HEK293T (cell line): ENCODE measurements at regions not wholly inside any gene's neighbourhood (a gene's known extent, or its start where the extent isn't known, plus 50 kb on each side); places are given as distances from the start of the nearest gene placed in this dataset.
"Not testable (repeated sequence)": the region's sequence is repeated elsewhere in the genome, so short reads cannot be mapped to it uniquely, and the experiment has no call there.

Source experiments
- CTCF ChIA-PET: fragments of 350-600 bp; formaldehyde crosslinking; extraction: SDS; loops from one replicate; lab custom pipeline; 2021; ENCODE audit warnings: antibody characterized with exemption, inconsistent platforms; lab: Yijun Ruan, JAX
- POLR2A ChIA-PET: fragments of 350-600 bp; formaldehyde crosslinking; extraction: SDS; loops from one replicate; lab custom pipeline; 2020; ENCODE audit warnings: antibody characterized with exemption, inconsistent platforms; lab: Yijun Ruan, JAX
- DNase-seq: peaks from one replicate; pipeline ENCODE4 v3.0.0; 2012; ENCODE audit warnings: mixed read lengths; ENCODE audit errors: extremely low spot score
- ARNT ChIP-seq: fragments of 450-650 bp; IDR thresholded peaks from 2 replicates; pipeline ENCODE4 v1.6.1; 2017; ENCODE audit warnings: mild to moderate bottlenecking
- BHLHE40 ChIP-seq: fragments of 450-650 bp; IDR thresholded peaks from 2 replicates; pipeline ENCODE4 v1.6.1; 2016; ENCODE audit warnings: mild to moderate bottlenecking, moderate library complexity, borderline replicate concordance
- CTBP1 ChIP-seq: fragments of 450-650 bp; IDR thresholded peaks from 2 replicates; pipeline ENCODE4 v1.6.1; 2016; ENCODE audit warnings: borderline replicate concordance
- ELF4 ChIP-seq: fragments of 450-650 bp; IDR thresholded peaks from 2 replicates; pipeline ENCODE4 v1.6.1; 2017; ENCODE audit warnings: antibody characterized with exemption
- FOXA1 ChIP-seq: fragments of 450-650 bp; IDR thresholded peaks from 2 replicates; pipeline ENCODE4 v1.6.1; 2016; ENCODE audit warnings: mild to moderate bottlenecking
- FOXK2 ChIP-seq: fragments of 450-650 bp; IDR thresholded peaks from 2 replicates; pipeline ENCODE4 v1.6.1; 2016; ENCODE audit warnings: mild to moderate bottlenecking
- FOXM1 ChIP-seq: fragments of 450-650 bp; IDR thresholded peaks from 2 replicates; pipeline ENCODE4 v1.6.1; 2017; ENCODE audit warnings: mild to moderate bottlenecking, borderline replicate concordance
- HDGF ChIP-seq: fragments of 450-650 bp; IDR thresholded peaks from 2 replicates; pipeline ENCODE4 v1.6.1; 2017; ENCODE audit warnings: antibody characterized with exemption, borderline replicate concordance
- L3MBTL2 ChIP-seq: fragments of 450-650 bp; conservative IDR thresholded peaks from 2 replicates; pipeline ENCODE4 v1.6.1; 2016; ENCODE audit warnings: mild to moderate bottlenecking
- LEF1 ChIP-seq: fragments of 450-650 bp; IDR thresholded peaks from 2 replicates; pipeline ENCODE4 v1.6.1; 2017; ENCODE audit warnings: mild to moderate bottlenecking, borderline replicate concordance
- NFRKB ChIP-seq: fragments of 450-650 bp; IDR thresholded peaks from 2 replicates; pipeline ENCODE4 v1.6.1; 2016; ENCODE audit warnings: mild to moderate bottlenecking, moderate library complexity
- PKNOX1 ChIP-seq: fragments of 450-650 bp; IDR thresholded peaks from 2 replicates; pipeline ENCODE4 v1.6.1; 2016
- SP1 ChIP-seq: fragments of 450-650 bp; IDR thresholded peaks from 2 replicates; pipeline ENCODE4 v1.6.1; 2017
- SUZ12 ChIP-seq: fragments of 450-650 bp; IDR thresholded peaks from 2 replicates; pipeline ENCODE4 v1.6.1; 2016; ENCODE audit warnings: mild to moderate bottlenecking
- TARDBP ChIP-seq: fragments of 450-650 bp; IDR thresholded peaks from 2 replicates; pipeline ENCODE4 v1.6.1; 2016
- ZNF384 ChIP-seq: fragments of 450-650 bp; IDR thresholded peaks from 2 replicates; pipeline ENCODE4 v1.6.1; 2016

- TF ChIP-seq HDGF (no peak), SP1 (no peak), CTBP1 (no peak), FOXA1 (no peak), NFRKB (no peak), TARDBP (no peak), LEF1 (no peak), PKNOX1 (no peak), BHLHE40 (no peak), ZNF384 (no peak), FOXK2 (no peak), ELF4 (no peak), ARNT (no peak), FOXM1 (no peak), L3MBTL2 (no peak), SUZ12 (no peak)
- no peak for DNase-seq
- ChIA-PET CTCF (no interaction called here), POLR2A (no interaction called here)
Measured at GRCh38 chr18:73331212-73331772, 463.5 kb upstream of the NETO1 start.

GRCh38 chr18:73330106-73330505 lies 462.3 kb upstream of the NETO1 start:
- DNase-seq, CTCF ChIA-PET, POLR2A ChIA-PET: not testable (repeated sequence)

GRCh38 chr18:73324187-73324831 lies 456.5 kb upstream of the NETO1 start:
- POLR2A ChIA-PET, CTCF ChIA-PET, DNase-seq: not testable (repeated sequence)

GRCh38 chr18:73318739-73319479 lies 451.1 kb upstream of the NETO1 start:
- TF ChIP-seq L3MBTL2, result no peak
- TF ChIP-seq SP1, result no peak
- no peak for TF ChIP-seq TARDBP
- TF ChIP-seq CTBP1, result no peak
- TF ChIP-seq BHLHE40, result no peak
- ChIA-PET POLR2A (no interaction called here), CTCF (no interaction called here)
- DNase-seq, result no peak

- POLR2A ChIA-PET, result no interaction called here
- TF ChIP-seq SP1, result no peak
- TF ChIP-seq SUZ12, result no peak
- TF ChIP-seq HDGF, result no peak
- no peak for TF ChIP-seq FOXA1
- TF ChIP-seq CTBP1, result no peak
- TF ChIP-seq PKNOX1, result no peak
- TF ChIP-seq LEF1, result no peak
- no peak for TF ChIP-seq ELF4
- TF ChIP-seq FOXM1, result no peak
- no peak for TF ChIP-seq ARNT
- no peak for TF ChIP-seq ZNF384
- TF ChIP-seq NFRKB, result no peak
- TF ChIP-seq L3MBTL2, result no peak
- no peak for TF ChIP-seq BHLHE40
- no peak for TF ChIP-seq FOXK2
Measured at GRCh38 chr18:73316513-73316912, 448.7 kb upstream of the NETO1 start.

GRCh38 chr18:73315381-73315780 lies 447.6 kb upstream of the NETO1 start:
- ChIA-PET POLR2A (no interaction called here), CTCF (no interaction called here)
- DNase-seq, result no peak
- TF ChIP-seq LEF1 (no peak), ZNF384 (no peak), BHLHE40 (no peak), L3MBTL2 (no peak), TARDBP (no peak), FOXA1 (no peak), ELF4 (no peak), PKNOX1 (no peak), FOXM1 (no peak), ARNT (no peak), NFRKB (no peak), SUZ12 (no peak), HDGF (no peak), CTBP1 (no peak), FOXK2 (no peak), SP1 (no peak)

More at GRCh38 chr18:73316513-73316912, 448.7 kb upstream of the NETO1 start:
- CTCF ChIA-PET, result no interaction called here
- DNase-seq, result no peak
